H1 (cell line): ENCODE measurements at regions not wholly inside any gene's neighbourhood (a gene's known extent, or its start where the extent isn't known, plus 50 kb on each side); places are given as distances from the start of the nearest gene placed in this dataset.

Experiments used
- CTCF ChIA-PET: fragments of 300-600 bp; sonication (Branson Sonifier 250); formaldehyde crosslinking; loops from one replicate; lab custom pipeline; 2021; ENCODE audit not compliant: partially characterized antibody; lab: Charles Lee
- POLR2A ChIA-PET: fragments of 300-600 bp; sonication (Branson Sonifier 250); formaldehyde crosslinking; loops from one replicate; lab custom pipeline; 2021; ENCODE audit warnings: inconsistent platforms; ENCODE audit not compliant: partially characterized antibody; lab: Charles Lee
- DNase-seq, 2 experiments: peaks; one replicate each; pipeline versions ENCODE4 v3.0.0 to v3.0.0-alpha.2; 2010 to 2022; ENCODE audit warnings: low spot score in 2 of 2, low read depth in 1 of 2, mixed read lengths in 1 of 2
- FAIRE-seq: peaks from 2 replicates; lab custom pipeline; 2011; peaks lifted over from hg19 to GRCh38; lab: Jason Lieb, UNC
- H2AFZ ChIP-seq: 2 replicates; pipeline ENCODE4 v1.8.1; 2012; ENCODE audit warnings: low read length, inconsistent platforms
- H2AK5ac ChIP-seq: 2 replicates; pipeline ENCODE4 v1.6.1; 2013; ENCODE audit warnings: low read depth, low read length
- H2BK120ac ChIP-seq: replicated peaks from 2 replicates; pipeline ENCODE3; 2013; ENCODE audit warnings: low read depth, low read length, inconsistent platforms
- H2BK12ac ChIP-seq: 2 replicates; pipeline ENCODE4 v1.6.1; 2013; ENCODE audit warnings: low read depth, low read length
- H2BK15ac ChIP-seq: 2 replicates; pipeline ENCODE4 v1.6.1; 2013; ENCODE audit warnings: low read length
- H2BK20ac ChIP-seq: 2 replicates; pipeline ENCODE4 v1.6.1; 2013; ENCODE audit warnings: low read length
- H2BK5ac ChIP-seq: 2 replicates; pipeline ENCODE4 v1.6.1; 2013; ENCODE audit warnings: low read depth, low read length
- H3K14ac ChIP-seq: 2 replicates; pipeline ENCODE4 v1.6.1; 2013; ENCODE audit warnings: inconsistent platforms; ENCODE audit not compliant: insufficient read length
- H3K18ac ChIP-seq: 2 replicates; pipeline ENCODE4 v1.6.1; 2013; ENCODE audit warnings: low read length; ENCODE audit errors: extremely low read depth
- H3K23ac ChIP-seq: 2 replicates; pipeline ENCODE4 v1.6.1; 2013; ENCODE audit warnings: inconsistent platforms; ENCODE audit not compliant: insufficient read length
- H3K23me2 ChIP-seq: 2 replicates; pipeline ENCODE4 v1.6.1; 2013; ENCODE audit warnings: low read depth, low read length
- H3K27ac ChIP-seq: 2 replicates; pipeline ENCODE4 v1.6.1; 2011; ENCODE audit warnings: low read depth, low read length, inconsistent platforms
- H3K27me3 ChIP-seq, 4 experiments: replicated peaks in 1 of 4; 1 replicate in 1 of 4; 2 replicates in 3 of 4; pipeline versions ENCODE4 v1.6.1 to v1.8.1; 2011 to 2013; ENCODE audit warnings: low read length in 3 of 4, mild to moderate bottlenecking in 3 of 4, inconsistent platforms in 2 of 4, mixed read lengths in 2 of 4, moderate library complexity in 1 of 4; ENCODE audit not compliant: control insufficient read depth in 3 of 4, insufficient read depth in 3 of 4; ENCODE audit errors: extremely low read depth in 1 of 4
- H3K36me3 ChIP-seq, 4 experiments: 2 replicates each; pipeline versions ENCODE4 v1.6.1 to v1.8.1; 2011 to 2013; ENCODE audit warnings: mild to moderate bottlenecking in 4 of 4, low read length in 3 of 4, moderate library complexity in 2 of 4, control low read depth in 1 of 4, inconsistent platforms in 1 of 4; ENCODE audit not compliant: insufficient read depth in 4 of 4, control insufficient read depth in 2 of 4
- H3K4ac ChIP-seq: replicated peaks from 2 replicates; pipeline ENCODE3; 2013; ENCODE audit warnings: low read length, low read depth, mixed read lengths, inconsistent platforms; ENCODE audit not compliant: insufficient read length
- H3K4me1 ChIP-seq, 4 experiments: replicated peaks in 1 of 4; 1 replicate in 1 of 4; 2 replicates in 3 of 4; pipeline versions ENCODE4 v1.6.1 to v1.8.1; 2011 to 2013; ENCODE audit warnings: low read length in 3 of 4, inconsistent platforms in 2 of 4, mixed read lengths in 1 of 4; ENCODE audit not compliant: insufficient read depth in 4 of 4, control insufficient read depth in 3 of 4
- H3K4me2 ChIP-seq, 2 experiments: 2 replicates each; pipeline versions ENCODE4 v1.6.1 to v1.8.1; 2011 to 2013; ENCODE audit warnings: low read depth in 2 of 2, low read length in 2 of 2, control low read depth in 1 of 2, inconsistent platforms in 1 of 2, mild to moderate bottlenecking in 1 of 2; ENCODE audit not compliant: insufficient read depth in 1 of 2
- H3K4me3 ChIP-seq, 4 experiments: fragments of 200-600, 300-600 bp in 1 of 4; sonication (generic), shearing (Covaris generic), sonication (Bioruptor Twin) in 1 of 4; 2 replicates each; pipeline versions ENCODE4 v1.5.1 to v1.8.1; 2011 to 2016; ENCODE audit warnings: low read length in 4 of 4, low read depth in 3 of 4, control low read depth in 2 of 4, inconsistent platforms in 2 of 4, mild to moderate bottlenecking in 2 of 4, mixed read lengths in 1 of 4, moderate library complexity in 1 of 4; ENCODE audit not compliant: insufficient read depth in 2 of 4; ENCODE audit errors: extremely low read depth in 1 of 4
- H3K56ac ChIP-seq: replicated peaks from 2 replicates; pipeline ENCODE3; 2013; ENCODE audit warnings: low read depth, mild to moderate bottlenecking, mixed read lengths, low read length, inconsistent platforms; ENCODE audit not compliant: insufficient read length
- H3K79me1 ChIP-seq: 2 replicates; pipeline ENCODE4 v1.6.1; 2013; ENCODE audit warnings: low read depth, low read length, control low read depth
- H3K79me2 ChIP-seq, 2 experiments: 2 replicates each; pipeline versions ENCODE4 v1.6.1 to v1.8.1; 2012 to 2013; ENCODE audit warnings: low read length in 2 of 2, mild to moderate bottlenecking in 2 of 2, inconsistent platforms in 1 of 2; ENCODE audit not compliant: insufficient read depth in 2 of 2, control insufficient read depth in 1 of 2
- H3K9ac ChIP-seq, 4 experiments: replicated peaks in 1 of 4; 1 replicate in 1 of 4; 2 replicates in 3 of 4; pipeline versions ENCODE4 v1.6.1 to v1.8.1; 2011 to 2013; ENCODE audit warnings: low read depth in 3 of 4, low read length in 3 of 4, control low read depth in 2 of 4, mild to moderate bottlenecking in 2 of 4, moderate library complexity in 2 of 4, inconsistent platforms in 1 of 4; ENCODE audit errors: extremely low read depth in 1 of 4
- H3K9me3 ChIP-seq, 2 experiments: 2 replicates each; pipeline versions ENCODE4 v1.6.1 to v1.8.1; 2012 to 2013; ENCODE audit warnings: mild to moderate bottlenecking in 2 of 2, moderate library complexity in 2 of 2, control low read depth in 1 of 2, inconsistent platforms in 1 of 2, low read depth in 1 of 2, low read length in 1 of 2, mixed read lengths in 1 of 2; ENCODE audit not compliant: insufficient read depth in 2 of 2
- H4K20me1 ChIP-seq, 2 experiments: replicated peaks in 1 of 2; 2 replicates each; pipeline versions ENCODE3 to v1.8.1; 2011 to 2013; ENCODE audit warnings: inconsistent platforms in 2 of 2, low read length in 2 of 2, mild to moderate bottlenecking in 1 of 2; ENCODE audit not compliant: insufficient read depth in 2 of 2, control insufficient read depth in 1 of 2
- H4K5ac ChIP-seq: 2 replicates; pipeline ENCODE4 v1.6.1; 2013; ENCODE audit warnings: low read length, low read depth, mixed read lengths, inconsistent platforms; ENCODE audit not compliant: insufficient read length
- H4K8ac ChIP-seq: 2 replicates; pipeline ENCODE4 v1.8.0; 2013; ENCODE audit warnings: mild to moderate bottlenecking, moderate library complexity, low read length, inconsistent platforms; ENCODE audit not compliant: insufficient read depth; ENCODE audit errors: extremely low read depth
- H4K91ac ChIP-seq: replicated peaks from 2 replicates; pipeline ENCODE3; 2013; ENCODE audit warnings: low read length, mixed read lengths, inconsistent platforms; ENCODE audit not compliant: insufficient read length
- CTCF ChIP-seq, 3 experiments: IDR thresholded peaks; 1 replicate in 2 of 3; 2 replicates in 1 of 3; pipeline versions ENCODE4 v1.5.1 to v1.6.1; 2011; ENCODE audit warnings: low read length in 3 of 3, mild to moderate bottlenecking in 3 of 3, inconsistent platforms in 2 of 3, low read depth in 1 of 3, moderate library complexity in 1 of 3; ENCODE audit not compliant: insufficient read depth in 1 of 3; ENCODE audit errors: control extremely low read depth in 1 of 3
- RAD21 ChIP-seq, 2 experiments: IDR thresholded peaks in 1 of 2; conservative IDR thresholded peaks in 1 of 2; 2 replicates each; pipeline ENCODE4 v1.6.1; 2011; ENCODE audit warnings: low read depth in 2 of 2, low read length in 2 of 2, improper control_type of control experiment in 1 of 2, inconsistent platforms in 1 of 2, mild to moderate bottlenecking in 1 of 2, moderate library complexity in 1 of 2
- TCF12 ChIP-seq: IDR thresholded peaks from 2 replicates; pipeline ENCODE4 v1.6.1; 2011; ENCODE audit warnings: low read depth, mild to moderate bottlenecking, low read length
- TEAD4 ChIP-seq: IDR thresholded peaks from 2 replicates; pipeline ENCODE4 v1.6.1; 2012; ENCODE audit warnings: low read depth, low read length, inconsistent platforms, mixed read lengths
- WGBS, 2 experiments: shearing (Covaris generic) in 1 of 2; methylation state at CpG; one replicate each; pipeline versions ENCODE4 v1.1.6 to v1.1.7; 2013 to 2015; ENCODE audit warnings: low lambda C conversion rate in 2 of 2, mixed read lengths in 2 of 2, inconsistent platforms in 1 of 2, low coverage in 1 of 2, missing lambda C conversion rate in 1 of 2; ENCODE audit not compliant: insufficient replicate concordance in 2 of 2, insufficient coverage in 1 of 2, insufficient read length in 1 of 2; ENCODE audit errors: extremely low coverage in 1 of 2, missing lambda C conversion rate in 1 of 2; 5-methylcytosine and 5-hydroxymethylcytosine counted together

GRCh38 chr16:87190288-87191230 is 126.6 kb downstream of the C16orf95 start:
- Histone ChIP-seq H3K23me2 (peaks cover 8% of the 10 kb centered on the region), H3K9ac (no peak overlapping the region), H3K27ac (no peak overlapping the region), H2AFZ (no peak overlapping the region), H3K56ac (no peak overlapping the region), H4K91ac (no peak overlapping the region), H3K4me1 (peaks cover 0 to 9% (median 4%) of the 10 kb centered on the region in 4 experiments; a peak in 4 of 7 replicates), H2BK120ac (no peak overlapping the region), H3K79me1 (no peaks in the 10 kb centered on the region), H2BK12ac (no peak overlapping the region), H3K18ac (no peak overlapping the region), H3K36me3 (no peaks in the 10 kb centered on the region; a peak in 1 of 8 replicates), H4K5ac (no peak overlapping the region), H2BK5ac (no peak overlapping the region), H3K4me2 (no peak overlapping the region), H3K9me3 (peaks cover 0 to 14% of the 10 kb centered on the region in 2 experiments; a peak in 3 of 4 replicates), H3K23ac (no peak overlapping the region), H3K4me3 (no peak overlapping the region), H4K8ac (no peak overlapping the region), H2BK15ac (no peak overlapping the region), H2AK5ac (no peak overlapping the region), H2BK20ac (no peak overlapping the region), H4K20me1 (peaks cover 0 to 9% of the 10 kb centered on the region in 2 experiments), H3K14ac (no peak overlapping the region), H3K79me2 (no peaks in the 10 kb centered on the region; a peak in 1 of 4 replicates), H3K27me3 (no peaks in the 10 kb centered on the region; a peak in 1 of 7 replicates), H3K4ac (no peak overlapping the region)
- 88% methylated on average over 9 of the region's 9 CpGs; no CpG with 5 or more reads in 1 of the 2 experiments for WGBS, 2 experiments
- TF ChIP-seq RAD21 (IDR thresholded peaks at IDR 0.05 in 1 of 2, conservative IDR thresholded peaks at IDR 0.05 in 1 of 2; ENCODE audit: low read depth in 2 of 2, low read length in 2 of 2) = peak; percentile 54 to 63
- no peak for TF ChIP-seq TEAD4
- no peak for TF ChIP-seq TCF12
- TF ChIP-seq CTCF (IDR thresholded peaks at IDR 0.05; ENCODE audit: control extremely low read depth in 1 of 3, insufficient read depth in 1 of 3, low read depth in 1 of 3, low read length in 3 of 3) = peak in 2 of 3 experiments; percentile 50 to 57; a peak in 2 of 4 replicates
- no peak for FAIRE-seq
- ChIA-PET POLR2A (interaction anchor here (0.7 to 1.0 kb wide), 2 partner anchors 11 to 12 kb away, joined by 3 to 4 read pairs; no protein-coding TSS in a partner anchor), CTCF (interaction anchor here (0.7 to 4.2 kb wide), 27 partner anchors 8 to 554 kb away, joined by 3 to 23 read pairs (median 3); no protein-coding TSS in a partner anchor)
- no peak for DNase-seq
